GM19372 (cell line): ENCODE measurements at regions not wholly inside any gene's neighbourhood (a gene's known extent, or its start where the extent isn't known, plus 50 kb on each side); places are given as distances from the start of the nearest gene placed in this dataset.
"Not testable (repeated sequence)": the region's sequence is repeated elsewhere in the genome, so short reads cannot be mapped to it uniquely, and the experiment has no call there.

Experiments used
- ATAC-seq: cut with Tn5 transposase; IDR thresholded peaks from one replicate; pipeline ENCODE4 v1.9.1; 2021; ENCODE audit warnings: mild to moderate bottlenecking, low read depth, moderate library complexity; ENCODE audit not compliant: unreplicated experiment

DNA sequence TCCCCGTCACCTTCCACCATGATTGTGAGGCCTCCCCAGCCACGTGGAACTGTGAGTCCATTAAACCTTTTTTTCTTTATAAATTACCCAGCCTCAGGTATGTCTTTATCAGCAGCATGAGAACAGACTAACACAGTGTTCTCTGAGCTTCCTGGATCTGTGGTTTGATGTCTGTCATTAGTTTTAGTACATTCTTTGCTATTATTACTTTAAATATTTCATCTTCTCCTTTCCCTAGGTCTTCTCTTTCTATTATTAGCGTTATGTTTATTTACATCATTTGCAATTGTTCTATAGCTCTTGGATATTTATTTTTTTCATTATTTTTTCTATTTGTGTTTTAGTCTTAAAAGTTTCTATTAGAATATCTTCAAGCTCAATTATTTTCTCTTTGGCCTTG lies 1293.4 kb downstream of the GATA3 start:
- ATAC-seq = not testable (repeated sequence)

DNA sequence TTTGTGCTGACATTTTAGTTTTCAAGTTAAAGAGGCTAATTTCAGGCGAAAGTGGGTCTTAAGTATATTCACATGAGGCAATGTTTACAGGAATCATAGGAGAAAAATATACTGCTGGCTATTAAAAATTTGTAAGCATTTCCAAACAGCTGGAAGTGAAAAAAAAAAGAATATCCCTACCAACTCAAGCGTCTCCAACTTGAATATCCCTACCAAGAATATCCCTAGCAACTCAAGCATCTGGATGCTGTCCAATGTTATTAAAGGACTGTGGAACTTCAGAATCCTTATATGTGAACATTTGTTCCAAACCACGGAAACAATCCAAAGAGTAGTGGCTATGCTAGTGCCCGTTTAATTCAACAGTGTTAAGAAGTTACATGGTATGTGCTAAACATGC lies 1303.0 kb downstream of the GATA3 start:
- no peak for ATAC-seq

DNA sequence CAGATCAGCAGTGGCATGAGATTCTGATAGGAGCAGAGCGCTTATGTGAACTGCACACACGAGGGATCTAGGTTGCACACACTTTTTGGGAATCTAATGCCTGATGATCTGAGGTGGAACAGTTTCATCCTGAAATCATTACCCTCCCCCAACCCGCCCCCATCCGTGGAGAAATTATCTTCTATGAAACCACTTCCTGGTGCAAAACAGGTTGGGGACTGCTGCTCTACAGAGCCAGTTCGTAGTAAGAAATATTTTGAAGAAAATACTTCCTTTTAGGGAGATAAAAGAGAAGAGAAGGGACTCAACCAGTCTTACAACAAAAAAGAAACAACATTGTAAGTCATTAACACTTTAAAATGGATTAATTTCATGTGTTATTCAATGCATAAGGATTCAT lies 1308.2 kb downstream of the GATA3 start:
- no peak for ATAC-seq

DNA sequence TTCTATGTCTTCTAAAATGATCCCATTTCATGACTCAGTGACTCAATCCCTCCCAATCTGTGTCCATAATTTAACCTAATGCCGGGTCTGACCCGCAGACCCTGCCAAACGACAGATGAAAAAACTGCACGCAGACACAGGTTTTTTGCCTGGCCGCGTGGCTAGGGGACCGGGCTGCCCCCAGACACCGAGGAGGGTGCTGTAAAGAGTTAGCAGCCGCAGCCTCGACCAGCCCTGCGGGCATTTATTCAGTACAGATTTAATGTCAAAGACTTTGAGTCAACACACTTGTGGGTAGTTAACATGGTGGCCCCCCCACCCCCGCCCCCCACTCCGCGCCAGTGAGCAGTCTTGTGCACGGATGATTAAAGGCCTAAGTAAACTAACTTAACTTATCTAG lies 1324.7 kb downstream of the GATA3 start:
- no peak for ATAC-seq

DNA sequence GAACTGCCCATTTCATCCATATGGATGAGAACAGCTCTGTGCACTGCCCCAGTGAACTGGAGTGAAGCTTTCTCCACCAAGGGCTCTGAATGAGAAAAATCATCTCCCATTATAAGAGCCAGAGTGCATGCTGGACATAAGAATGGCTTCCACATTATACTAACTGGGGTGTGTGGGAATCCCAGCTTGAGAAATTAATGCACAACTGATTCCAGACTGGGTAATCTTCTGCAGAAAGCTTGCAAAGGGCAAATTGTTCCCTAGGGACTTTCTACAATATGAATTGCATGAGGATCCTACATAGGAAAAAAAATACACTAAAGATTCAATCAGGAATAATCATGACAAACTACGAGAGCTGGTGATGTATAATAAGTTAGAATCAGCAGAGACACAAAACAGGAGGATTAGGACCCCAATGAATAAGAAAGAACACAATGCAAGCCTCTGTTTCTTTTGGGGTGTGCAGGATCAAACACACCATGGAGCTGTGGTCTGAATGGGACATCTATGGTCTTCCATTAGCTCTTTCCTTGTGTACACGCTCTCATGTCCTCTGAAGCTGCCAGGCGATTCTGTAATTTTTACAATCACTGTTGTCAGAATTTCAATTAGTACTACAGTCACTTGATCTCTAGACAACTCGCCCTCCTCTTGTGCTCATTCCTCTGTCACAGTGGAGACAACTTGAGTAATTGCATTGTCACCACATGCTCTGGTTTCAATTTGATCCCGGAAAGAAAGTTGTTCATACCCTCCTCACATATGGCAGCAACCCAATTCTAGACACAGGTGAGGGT lies 1327.4 kb downstream of the GATA3 start:
- no peak for ATAC-seq

DNA sequence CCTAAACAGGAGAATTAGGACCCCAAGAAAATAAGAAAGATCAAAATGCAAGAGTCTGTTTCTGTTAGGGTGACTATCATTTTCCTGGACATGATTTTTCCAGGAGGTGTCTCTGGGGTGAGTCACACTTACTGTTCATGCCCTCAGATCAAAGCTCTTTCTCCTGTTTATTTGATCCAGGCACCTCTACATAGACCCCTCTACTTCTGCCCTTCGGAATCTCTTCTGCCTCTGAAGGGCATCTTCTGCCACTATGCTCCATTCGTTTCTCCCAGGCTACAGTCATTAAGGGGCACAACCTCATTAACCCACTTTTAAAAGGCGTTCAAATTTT lies 1328.0 kb downstream of the GATA3 start:
- no peak for ATAC-seq

DNA sequence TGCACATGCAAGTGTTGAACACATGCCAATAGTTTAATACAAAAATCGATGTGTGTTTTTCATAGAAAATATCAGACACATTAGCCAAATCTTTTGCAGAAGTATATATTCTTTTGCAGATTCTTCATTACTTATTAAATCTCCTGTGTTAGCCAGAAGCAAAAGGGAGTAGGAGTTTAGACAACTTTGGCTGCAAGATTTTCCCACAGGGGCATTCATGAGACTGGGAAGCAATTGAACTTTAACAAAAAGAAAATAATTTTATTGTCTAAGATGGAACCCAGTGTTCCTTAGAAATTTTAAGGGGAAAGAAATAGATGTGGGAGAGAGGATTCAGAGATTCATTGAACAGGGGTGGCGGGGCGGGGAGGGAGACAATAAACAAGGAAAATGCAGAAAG lies 1336.0 kb downstream of the GATA3 start:
- no peak for ATAC-seq

DNA sequence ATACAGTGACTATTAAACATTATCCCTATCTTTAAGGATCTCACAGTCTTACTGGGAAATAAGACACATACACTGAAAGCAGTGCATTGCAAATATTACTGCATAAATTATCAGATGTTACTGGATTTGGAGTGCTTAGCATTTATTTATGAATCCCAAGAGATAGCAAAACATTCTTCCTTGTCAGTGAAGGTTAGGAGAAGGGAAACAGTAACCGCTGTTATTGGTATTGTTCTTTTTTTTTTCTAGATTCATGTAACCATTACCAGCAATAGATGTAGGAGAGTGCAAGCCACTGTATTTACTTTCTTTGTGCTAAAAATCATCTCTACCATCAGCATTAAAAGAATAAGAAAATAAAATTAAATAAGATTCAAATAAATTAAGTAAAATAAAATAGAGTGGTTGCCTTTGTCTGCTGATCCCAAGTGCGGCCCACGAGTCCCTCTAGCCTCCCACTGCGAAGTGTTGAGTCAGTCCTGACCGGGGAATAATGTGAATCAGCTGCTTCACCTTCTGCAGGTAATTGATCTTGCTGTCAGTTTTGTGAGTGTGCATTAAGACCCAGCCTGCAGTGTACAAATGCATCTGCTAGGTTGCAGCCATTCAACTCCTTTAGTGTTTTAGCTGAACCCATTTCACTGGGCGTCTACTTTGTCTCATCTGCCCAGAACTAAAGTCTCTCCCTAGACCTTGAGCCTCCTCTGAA lies 1344.9 kb downstream of the GATA3 start:
- no peak for ATAC-seq

DNA sequence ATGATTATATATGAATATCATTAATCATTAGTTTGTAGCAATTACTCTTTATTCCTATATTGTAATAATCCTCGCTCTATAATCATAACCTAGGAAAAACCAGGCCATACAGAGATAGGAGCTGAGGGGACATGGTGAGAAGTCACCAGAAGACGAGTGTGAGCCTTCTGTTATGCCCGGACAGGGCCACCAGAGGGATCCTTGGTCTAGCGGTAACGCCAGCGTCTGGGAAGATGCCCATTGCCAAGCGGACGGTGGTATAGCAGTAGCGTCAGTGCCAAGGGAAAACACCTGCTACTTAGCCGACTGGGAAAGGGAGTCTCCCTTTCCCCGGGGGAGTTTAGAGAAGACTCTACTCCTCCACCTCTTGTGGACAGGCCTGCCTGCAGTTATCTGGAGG lies 1347.6 kb downstream of the GATA3 start:
- not testable (repeated sequence) for ATAC-seq

DNA sequence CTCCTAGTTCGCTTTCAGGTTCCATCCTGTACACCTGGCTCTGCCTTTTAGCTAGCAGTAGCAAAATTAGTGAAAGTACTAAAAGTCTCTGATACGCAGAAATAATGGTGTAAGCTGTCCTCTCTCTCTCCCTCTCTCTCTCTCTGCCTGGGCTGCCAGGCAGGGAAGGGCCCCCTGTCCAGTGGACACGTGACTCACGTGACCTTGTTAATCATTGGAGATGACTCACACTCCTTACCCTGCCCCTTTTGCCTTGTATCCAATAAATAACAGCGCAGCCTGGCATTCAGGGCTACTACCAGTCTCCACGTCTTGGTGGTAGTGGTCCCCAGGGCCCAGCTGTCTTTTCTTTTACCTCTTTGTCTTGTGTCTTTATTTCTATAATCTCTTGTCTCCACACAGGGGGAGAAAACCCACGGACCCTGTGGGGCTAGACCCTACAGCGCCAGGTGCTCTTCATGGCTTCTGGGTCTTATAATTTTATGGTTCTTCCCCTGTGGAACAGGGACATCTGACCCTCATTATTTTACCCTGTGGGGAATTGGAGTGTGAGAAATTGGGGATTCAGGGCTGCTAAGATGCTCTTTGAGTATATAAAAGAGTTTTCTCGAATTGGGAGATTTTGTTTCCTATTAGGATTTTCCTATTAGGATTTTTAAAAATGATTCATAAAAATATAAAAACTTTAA lies 1348.2 kb downstream of the GATA3 start:
- not testable (repeated sequence) for ATAC-seq

DNA sequence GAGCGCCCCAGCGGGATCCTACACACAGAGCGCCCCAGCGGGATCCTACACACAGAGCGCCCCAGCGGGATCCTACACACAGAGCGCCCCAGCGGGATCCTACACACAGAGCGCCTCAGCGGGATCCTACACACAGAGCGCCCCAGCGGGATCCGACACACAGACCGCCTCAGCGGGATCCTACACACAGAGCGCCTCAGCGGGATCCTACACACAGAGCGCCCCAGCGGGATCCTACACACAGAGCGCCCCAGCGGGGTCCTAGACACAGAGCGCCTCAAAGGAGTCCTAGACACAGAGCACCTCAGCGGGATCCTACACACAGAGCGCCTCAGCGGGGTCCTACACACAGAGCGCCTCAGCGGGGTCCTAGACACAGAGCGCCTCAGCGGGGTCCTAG lies 1352.7 kb downstream of the GATA3 start:
- ATAC-seq = not testable (repeated sequence)

DNA sequence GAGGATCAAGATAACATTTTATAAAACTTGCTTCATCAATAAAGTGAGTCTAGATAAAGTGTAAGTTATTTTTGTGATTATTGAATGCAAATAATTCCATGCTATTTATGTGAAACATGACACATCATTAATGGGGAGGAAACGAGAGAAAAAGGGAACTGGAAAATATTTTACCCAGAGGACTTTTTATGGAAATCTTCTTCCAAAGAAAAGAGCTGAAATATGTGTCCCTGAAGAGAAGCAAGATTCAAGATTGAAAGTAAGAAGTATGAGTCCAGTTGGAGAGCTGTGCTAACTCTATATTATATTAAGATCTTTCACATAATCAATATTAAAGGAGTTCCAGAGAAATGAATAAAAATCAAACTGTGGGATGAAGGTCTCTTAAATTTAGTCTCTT lies 1361.8 kb downstream of the GATA3 start:
- no peak for ATAC-seq

DNA sequence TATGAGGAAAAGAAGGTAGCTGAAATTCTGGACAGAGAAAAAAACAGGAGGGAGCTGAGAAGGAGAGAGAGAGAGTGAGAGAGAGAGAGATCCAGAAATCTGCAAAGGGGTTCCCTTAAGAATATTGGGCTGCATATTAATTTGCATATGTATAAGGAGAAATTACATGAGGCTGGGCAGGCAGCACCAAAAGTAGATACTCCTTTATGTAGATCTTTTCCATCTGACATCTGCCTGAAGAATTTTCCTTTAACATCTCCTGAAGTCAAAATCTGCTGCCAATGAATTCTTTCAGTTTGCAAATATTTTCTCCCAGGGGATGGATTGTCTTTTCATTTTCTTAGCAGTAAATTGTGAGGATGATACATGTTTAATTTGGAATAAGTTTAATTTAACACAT lies 1365.3 kb downstream of the GATA3 start:
- no peak for ATAC-seq

DNA sequence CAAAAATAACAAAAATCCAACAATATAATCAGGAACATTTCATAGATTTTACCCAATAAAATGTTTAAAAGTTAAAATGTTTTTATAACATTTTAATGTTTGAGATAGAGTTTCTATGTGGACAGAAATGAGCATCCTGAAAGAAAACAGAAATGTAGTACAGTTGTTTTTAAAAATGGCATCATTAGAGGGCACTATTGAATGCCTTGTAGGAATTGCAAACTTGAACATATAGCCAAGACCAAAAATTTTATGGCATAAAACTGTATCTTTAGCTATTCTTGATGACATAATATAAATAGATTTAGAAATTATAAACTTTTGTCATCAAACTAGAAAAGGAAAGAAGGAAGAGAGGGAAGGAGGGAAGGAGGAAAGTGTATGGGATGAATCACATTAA lies 1372.7 kb downstream of the GATA3 start:
- no peak for ATAC-seq

DNA sequence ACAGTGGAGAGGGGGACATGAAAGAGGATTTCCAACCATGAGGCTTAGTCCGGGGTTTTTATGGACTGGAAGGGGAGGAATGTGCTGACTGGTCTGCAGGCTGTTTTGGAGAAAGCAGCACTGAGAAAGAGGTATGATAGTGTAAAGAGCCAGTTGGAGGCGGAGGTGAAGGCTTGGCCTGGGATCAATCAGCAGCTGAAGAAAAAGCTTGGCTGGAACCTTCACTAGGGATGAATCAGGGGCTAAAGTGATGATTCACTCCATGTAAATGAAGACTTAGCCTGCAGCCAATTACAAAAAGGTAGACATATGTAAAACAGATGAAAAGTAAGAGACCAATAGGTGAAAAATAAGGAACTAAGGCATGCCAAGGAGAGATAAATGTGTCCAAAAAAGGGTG lies 1382.6 kb downstream of the GATA3 start:
- ATAC-seq = no peak

DNA sequence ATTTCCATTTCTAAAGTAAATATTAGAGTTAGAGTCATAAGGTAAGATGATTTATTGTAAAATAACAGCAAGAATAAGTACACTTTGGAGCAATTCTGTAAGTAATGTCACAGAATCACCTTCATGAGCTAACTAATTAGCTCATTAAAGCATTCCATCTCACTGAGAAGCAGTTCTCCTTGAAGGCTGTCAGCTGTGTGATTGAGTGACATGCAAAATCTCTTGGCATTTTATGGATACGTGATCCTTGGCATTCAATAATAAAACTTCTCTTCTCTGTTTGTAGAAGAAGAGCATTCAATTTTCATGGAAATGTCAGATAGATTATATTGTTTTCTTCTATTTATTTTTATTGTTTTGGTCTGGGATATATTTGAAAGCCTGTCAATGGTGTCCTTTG lies 1389.3 kb downstream of the GATA3 start:
- ATAC-seq = no peak

DNA sequence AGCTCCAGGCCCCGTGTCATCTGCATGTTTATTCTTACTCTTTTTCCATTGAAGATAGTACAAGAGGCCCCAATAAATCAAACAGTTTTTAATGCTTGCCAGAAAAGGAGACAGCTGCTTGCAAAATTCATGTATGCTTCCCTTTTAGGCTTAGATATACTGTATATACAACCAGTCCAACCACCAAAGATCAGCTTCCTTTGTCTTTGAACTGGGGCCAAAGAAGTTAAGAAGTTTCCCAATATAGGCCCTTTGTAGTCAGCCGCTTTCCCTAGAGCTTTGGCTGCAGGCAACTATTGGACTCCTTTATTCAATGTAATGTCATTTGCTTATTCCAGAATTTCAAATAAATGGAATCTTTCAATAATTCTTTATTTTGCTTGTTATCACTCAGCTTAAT lies 1395.0 kb downstream of the GATA3 start:
- ATAC-seq = no peak

DNA sequence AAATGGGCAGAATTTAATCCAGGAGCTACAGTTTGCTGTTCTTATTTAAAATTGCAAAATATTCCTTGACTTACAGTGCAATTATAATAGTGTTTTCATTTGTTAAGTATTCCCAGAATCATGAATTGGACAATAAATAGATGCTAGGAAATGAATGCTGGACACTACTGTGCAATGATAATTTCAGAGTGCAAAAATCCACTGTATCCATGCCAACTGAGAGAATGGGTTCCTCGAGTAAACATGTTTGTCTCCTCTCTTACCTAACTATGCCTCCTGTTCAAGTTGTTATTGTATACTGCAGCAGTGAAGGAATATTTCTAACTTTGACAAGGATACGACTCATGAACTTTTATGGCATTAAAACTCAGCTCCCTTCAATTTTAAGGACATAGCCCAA lies 1396.3 kb downstream of the GATA3 start:
- ATAC-seq = no peak

DNA sequence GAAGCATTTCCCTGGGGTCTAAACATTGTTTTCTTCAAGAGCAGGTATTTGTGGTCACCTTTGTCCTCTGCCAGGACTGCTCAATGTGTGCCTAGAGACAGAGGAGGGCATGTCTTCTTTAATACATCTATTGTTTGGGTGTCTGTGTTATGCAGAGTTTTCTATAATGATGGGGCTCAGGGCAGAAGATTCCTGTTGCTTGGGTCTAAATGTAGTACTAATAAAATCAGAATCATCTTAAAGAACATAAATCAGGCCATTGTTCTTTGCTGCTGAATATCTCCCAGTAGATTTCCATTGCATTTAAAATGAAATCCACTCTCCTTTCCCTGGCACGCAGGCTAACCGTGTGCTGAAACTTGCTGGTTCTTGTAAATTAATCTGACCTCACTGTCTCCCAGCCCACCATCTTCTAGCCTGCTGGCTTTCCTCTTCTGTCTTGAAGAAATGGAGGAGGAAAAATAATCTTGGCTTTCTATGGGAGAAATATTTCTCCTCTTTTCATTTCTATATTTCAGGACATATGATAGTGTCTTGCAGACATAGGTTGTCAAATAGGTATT lies 1396.8 kb downstream of the GATA3 start:
- no peak for ATAC-seq

DNA sequence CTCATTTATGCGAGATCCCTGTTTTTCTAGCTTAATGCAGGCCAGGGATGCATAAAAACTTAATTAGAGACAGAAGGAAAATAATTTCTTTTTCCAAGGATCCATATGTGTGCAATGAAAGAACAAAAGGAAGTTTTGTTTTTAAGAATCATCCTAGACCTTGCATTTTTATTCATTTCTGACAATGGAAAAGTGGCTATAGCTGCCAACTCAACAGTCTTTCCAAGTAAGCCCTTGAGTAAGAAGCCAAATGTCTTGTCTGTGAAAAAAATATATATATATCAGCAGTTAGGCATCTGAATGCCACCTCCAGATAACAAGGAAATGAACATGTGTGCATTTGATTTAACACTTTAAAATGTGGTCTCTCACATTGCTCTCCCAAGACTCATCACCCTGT lies 1397.6 kb downstream of the GATA3 start:
- ATAC-seq = no peak

DNA sequence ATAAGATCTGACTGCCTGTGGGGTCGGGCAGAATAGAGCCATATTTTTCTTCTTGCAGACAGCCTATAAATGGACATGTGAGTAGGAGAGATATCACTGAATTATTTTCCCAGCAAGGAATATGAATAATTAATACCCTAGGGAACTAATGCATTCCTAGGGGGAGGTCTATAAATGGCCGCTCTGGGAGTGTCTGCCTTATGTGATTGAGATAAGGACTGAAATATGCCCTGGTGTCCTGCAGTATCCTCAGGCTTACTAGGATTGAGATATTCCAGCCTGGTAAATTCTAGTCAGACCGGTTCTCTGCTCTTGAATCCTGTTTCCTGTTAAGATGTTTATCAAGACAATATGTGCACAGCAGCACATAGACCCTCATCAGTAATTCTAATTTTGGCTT lies 1399.4 kb downstream of the GATA3 start:
- not testable (repeated sequence) for ATAC-seq
